Osteocyte (in vitro differentiated cells): ENCODE measurements at regions not wholly inside any gene's neighbourhood (a gene's known extent, or its start where the extent isn't known, plus 50 kb on each side); places are given as distances from the start of the nearest gene placed in this dataset.
"Not testable (repeated sequence)": the region's sequence is repeated elsewhere in the genome, so short reads cannot be mapped to it uniquely, and the experiment has no call there.

Experiments used
- DNase-seq: peaks from one replicate; pipeline ENCODE4 v3.0.0; 2021; ENCODE audit warnings: mixed read lengths; ENCODE audit not compliant: unreplicated experiment; ENCODE audit errors: extremely low spot score
- H3K27ac Mint-ChIP-seq: one replicate; pipeline ENCODE4 v1.8.0; 2021; ENCODE audit warnings: mild to moderate bottlenecking, mixed read lengths; ENCODE audit not compliant: unreplicated experiment
- H3K27me3 Mint-ChIP-seq: one replicate; pipeline ENCODE4 v1.8.0; 2021; ENCODE audit warnings: mixed read lengths; ENCODE audit not compliant: unreplicated experiment
- H3K36me3 Mint-ChIP-seq: one replicate; pipeline ENCODE4 v1.8.0; 2021; ENCODE audit warnings: mixed read lengths; ENCODE audit not compliant: unreplicated experiment
- H3K4me1 Mint-ChIP-seq: one replicate; pipeline ENCODE4 v1.8.0; 2021; ENCODE audit warnings: mixed read lengths; ENCODE audit not compliant: unreplicated experiment
- H3K4me3 Mint-ChIP-seq: one replicate; pipeline ENCODE4 v1.8.0; 2021; ENCODE audit warnings: mild to moderate bottlenecking, moderate library complexity, mixed read lengths; ENCODE audit not compliant: unreplicated experiment
- H3K9me3 Mint-ChIP-seq: one replicate; pipeline ENCODE4 v1.8.0; 2021; ENCODE audit warnings: mixed read lengths; ENCODE audit not compliant: unreplicated experiment
- CTCF ChIP-seq: fragments of 200-600 bp; sonication (generic); IDR thresholded peaks from 2 replicates; pipeline ENCODE4 v1.5.0; 2021; ENCODE audit warnings: antibody characterized with exemption, mild to moderate bottlenecking, moderate library complexity

DNA sequence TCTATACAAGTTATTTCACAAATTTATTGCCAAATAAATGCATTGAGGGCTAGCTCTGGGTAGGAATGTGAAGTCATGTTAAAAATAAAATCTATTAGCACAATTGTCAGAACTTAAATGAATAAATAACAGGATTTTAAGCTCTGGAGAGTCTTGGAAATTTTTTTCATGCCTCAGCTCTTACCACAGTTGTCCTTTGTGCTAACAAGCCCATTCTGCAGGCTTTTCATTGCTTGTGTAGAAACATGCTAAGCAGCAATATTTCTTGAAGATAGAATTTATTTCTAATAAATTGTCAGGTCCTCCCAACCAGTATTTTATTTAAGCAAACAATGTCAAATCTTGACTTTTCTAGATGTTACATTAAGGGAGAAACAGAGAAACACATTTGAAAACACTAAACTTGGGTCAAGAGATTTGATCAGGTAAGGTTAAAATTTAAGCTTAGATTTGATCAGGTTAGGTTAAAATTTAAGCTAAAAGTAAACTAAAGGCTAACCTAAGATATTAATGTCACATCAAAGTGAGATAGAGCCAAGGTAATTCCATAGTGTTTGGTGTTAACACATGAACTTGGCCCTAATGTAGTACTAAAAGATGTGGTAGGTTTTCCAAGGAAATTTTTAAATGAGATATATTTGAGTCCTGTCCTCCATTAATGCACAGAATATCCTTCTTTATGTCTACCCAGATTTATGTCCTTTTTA lies 179.1 kb upstream of the IL1RAPL1 start:
- Mint-ChIP-seq H3K4me1 (no peaks in the 10 kb centered on the region), H3K27ac (no peak overlapping the region)
- TF ChIP-seq CTCF, result no peak

GRCh38 chrX:28398342-28398741 lies 188.9 kb upstream of the IL1RAPL1 start:
- H3K27me3 Mint-ChIP-seq, result no peaks in the 10 kb centered on the region
- no peaks in the 10 kb centered on the region for H3K36me3 Mint-ChIP-seq
- peaks cover 25% of the 10 kb centered on the region for H3K9me3 Mint-ChIP-seq
- no peak overlapping the region for H3K4me3 Mint-ChIP-seq
- TF ChIP-seq CTCF, result no peak
- no peak for DNase-seq
- H3K4me1 Mint-ChIP-seq, result no peaks in the 10 kb centered on the region
- no peak overlapping the region for H3K27ac Mint-ChIP-seq

More for the DNA sequence above, 179.1 kb upstream of the IL1RAPL1 start:
- Mint-ChIP-seq H3K27me3 (no peaks in the 10 kb centered on the region), H3K9me3 (peaks cover 32% of the 10 kb centered on the region), H3K36me3 (no peaks in the 10 kb centered on the region), H3K4me3 (no peak overlapping the region)
- no peak for DNase-seq

- DNase-seq, result no peak
- Mint-ChIP-seq H3K9me3 (peaks cover 18% of the 10 kb centered on the region), H3K4me1 (no peaks in the 10 kb centered on the region), H3K4me3 (no peak overlapping the region), H3K27ac (no peak overlapping the region), H3K27me3 (no peaks in the 10 kb centered on the region), H3K36me3 (no peaks in the 10 kb centered on the region)
- TF ChIP-seq CTCF, result no peak
Observed at GRCh38 chrX:28391528-28391927, 195.7 kb upstream of the IL1RAPL1 start.

DNA sequence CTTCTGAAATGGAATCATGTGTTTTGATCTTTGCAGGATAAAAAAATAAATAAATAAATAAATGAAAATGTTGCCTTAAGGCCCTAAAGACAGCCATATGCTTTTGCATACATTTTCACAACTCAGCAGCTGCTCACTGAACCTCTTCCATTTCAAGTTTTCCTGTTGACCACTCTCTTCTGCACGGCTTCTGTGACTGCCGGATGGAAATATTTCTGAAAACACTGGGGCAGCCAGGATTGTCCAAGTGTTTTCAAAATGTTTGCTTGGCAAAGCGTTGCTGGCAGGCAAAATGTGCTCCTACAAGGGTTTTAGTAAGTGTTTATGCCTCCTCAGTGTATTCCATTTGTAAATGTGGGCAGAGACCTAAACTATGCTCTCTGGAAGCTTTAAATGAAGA lies 208.1 kb upstream of the IL1RAPL1 start:
- peaks cover 13% of the 10 kb centered on the region for H3K9me3 Mint-ChIP-seq
- H3K27me3 Mint-ChIP-seq, result no peaks in the 10 kb centered on the region
- no peak for TF ChIP-seq CTCF

DNA sequence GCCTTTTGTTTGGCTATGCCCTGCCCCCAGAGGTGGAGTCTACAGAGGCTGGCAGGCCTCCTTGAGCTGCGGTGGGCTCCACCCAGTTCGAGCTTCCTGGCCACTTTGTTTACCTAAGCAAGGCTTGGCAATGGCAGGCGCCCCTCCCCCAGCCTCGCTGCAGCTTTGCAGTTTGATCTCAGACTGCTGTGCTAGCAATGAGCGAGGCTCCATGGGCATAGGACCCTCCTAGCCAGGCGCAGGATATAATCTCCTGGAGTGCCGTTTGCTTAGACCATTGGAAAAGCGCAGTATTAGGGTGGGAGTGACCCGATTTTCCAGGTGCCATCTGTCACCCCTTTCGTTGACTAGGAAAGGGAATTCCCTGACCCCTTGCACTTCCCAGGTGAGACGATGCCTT lies 219.6 kb upstream of the IL1RAPL1 start:
- not testable (repeated sequence) for H3K36me3 Mint-ChIP-seq, H3K27ac Mint-ChIP-seq, DNase-seq, H3K27me3 Mint-ChIP-seq, H3K4me3 Mint-ChIP-seq, H3K4me1 Mint-ChIP-seq
- H3K9me3 Mint-ChIP-seq, result peaks cover 23% of the 10 kb centered on the region

More for the DNA sequence above, 208.1 kb upstream of the IL1RAPL1 start:
- H3K4me1 Mint-ChIP-seq, result no peaks in the 10 kb centered on the region
- no peak for DNase-seq
- H3K27ac Mint-ChIP-seq, result no peak overlapping the region
- H3K4me3 Mint-ChIP-seq, result no peak overlapping the region
- H3K36me3 Mint-ChIP-seq, result no peaks in the 10 kb centered on the region
